Keratinocyte (primary cell): ENCODE measurements at regions not wholly inside any gene's neighbourhood (a gene's known extent, or its start where the extent isn't known, plus 50 kb on each side); places are given as distances from the start of the nearest gene placed in this dataset.

Experiments used
- DNase-seq: peaks from one replicate; pipeline ENCODE4 v3.0.0-alpha.2; 2011; ENCODE audit warnings: low read depth, missing footprints, low spot score
- FAIRE-seq: peaks from 2 replicates; lab custom pipeline; 2011; peaks lifted over from hg19 to GRCh38; lab: Jason Lieb, UNC
- H2AFZ ChIP-seq: 2 replicates; pipeline ENCODE4 v1.6.0; 2012; ENCODE audit warnings: low read length, control low read depth, inconsistent platforms; ENCODE audit not compliant: control insufficient read depth
- H3K27ac ChIP-seq: 2 replicates; pipeline ENCODE4 v1.5.1; 2011; ENCODE audit warnings: low read length; ENCODE audit not compliant: control insufficient read depth, insufficient read depth
- H3K27me3 ChIP-seq: 3 replicates; pipeline ENCODE4 v1.6.0; 2011; ENCODE audit warnings: low read length; ENCODE audit not compliant: control insufficient read depth, insufficient read depth; ENCODE audit errors: extremely low read depth
- H3K36me3 ChIP-seq, 2 experiments: 2 replicates in 1 of 2; 3 replicates in 1 of 2; pipeline ENCODE4 v1.5.1; 2011; ENCODE audit warnings: low read length in 2 of 2, mild to moderate bottlenecking in 1 of 2; ENCODE audit not compliant: control insufficient read depth in 2 of 2, insufficient read depth in 2 of 2; ENCODE audit errors: extremely low read depth in 1 of 2
- H3K4me1 ChIP-seq: 3 replicates; pipeline ENCODE4 v1.5.1; 2011; ENCODE audit warnings: low read length; ENCODE audit not compliant: control insufficient read depth, insufficient read depth; ENCODE audit errors: extremely low read depth
- H3K4me2 ChIP-seq: 3 replicates; pipeline ENCODE4 v1.6.0; 2011; ENCODE audit warnings: low read depth, low read length; ENCODE audit not compliant: control insufficient read depth, insufficient read depth; ENCODE audit errors: extremely low read depth
- H3K4me3 ChIP-seq, 3 experiments: fragments of 200-600 bp in 1 of 3; sonication (generic) in 1 of 3; 2 replicates in 2 of 3; 3 replicates in 1 of 3; pipeline ENCODE4 v1.5.1; 2011 to 2016; ENCODE audit warnings: low read length in 3 of 3, mild to moderate bottlenecking in 3 of 3, control low read depth in 2 of 3, inconsistent platforms in 1 of 3, low read depth in 1 of 3, mixed read lengths in 1 of 3, mixed run types in 1 of 3, moderate library complexity in 1 of 3; ENCODE audit not compliant: control insufficient read depth in 2 of 3, insufficient read depth in 2 of 3; ENCODE audit errors: extremely low read depth in 1 of 3
- H3K79me2 ChIP-seq: 2 replicates; pipeline ENCODE4 v1.6.0; 2012; ENCODE audit warnings: low read length; ENCODE audit not compliant: control insufficient read depth, insufficient read depth
- H3K9ac ChIP-seq: 3 replicates; pipeline ENCODE4 v1.6.0; 2011; ENCODE audit warnings: low read length; ENCODE audit not compliant: control insufficient read depth, insufficient read depth; ENCODE audit errors: extremely low read depth
- H3K9me1 ChIP-seq: 3 replicates; pipeline ENCODE4 v1.6.0; 2011; ENCODE audit warnings: low read length; ENCODE audit not compliant: control insufficient read depth, insufficient read depth; ENCODE audit errors: extremely low read depth
- H3K9me3 ChIP-seq: 2 replicates; pipeline ENCODE4 v1.5.1; 2012; ENCODE audit warnings: low read depth, low read length; ENCODE audit not compliant: control insufficient read depth
- H4K20me1 ChIP-seq: 3 replicates; pipeline ENCODE4 v1.6.0; 2011; ENCODE audit warnings: low read length; ENCODE audit not compliant: control insufficient read depth, insufficient read depth; ENCODE audit errors: extremely low read depth
- EZH2 ChIP-seq: IDR thresholded peaks from one replicate; pipeline ENCODE4 v1.6.1; 2012; ENCODE audit warnings: inconsistent platforms, mild to moderate bottlenecking, low read length, moderate library complexity
- dilution Hi-C: fragments of 300-500 bp; cut with MboI; formaldehyde crosslinking; loops from one replicate; pipeline ENCODE4 v1.7.0; 2020; ENCODE audit warnings: low sequenced_read_pairs; ENCODE audit not compliant: extremely low pct_ligation_motif_present
- TF ChIP-seq, protein P1 (sequence below), 3 experiments: IDR thresholded peaks in 1 of 3; conservative IDR thresholded peaks in 1 of 3; optimal IDR thresholded peaks in 1 of 3; 2 replicates in 2 of 3; 3 replicates in 1 of 3; pipeline versions ENCODE3 to v1.5.1; 2011; ENCODE audit warnings: low read length in 3 of 3, mild to moderate bottlenecking in 3 of 3, moderate library complexity in 2 of 3, control low read depth in 1 of 3, inconsistent platforms in 1 of 3; ENCODE audit not compliant: insufficient read depth in 2 of 3; ENCODE audit errors: extremely low read depth in 1 of 3

- H3K79me2 ChIP-seq, result no peaks in the 10 kb centered on the region
- no peak for FAIRE-seq
- no peaks in the 10 kb centered on the region for H3K9me1 ChIP-seq
- DNase-seq, result no peak
- dilution Hi-C loops, result no loop called here
- no peak overlapping the region for H3K4me2 ChIP-seq
- no peaks in the 10 kb centered on the region for H3K4me1 ChIP-seq
- H3K27ac ChIP-seq, result no peak overlapping the region
- no peaks in the 10 kb centered on the region for H3K9me3 ChIP-seq
- no peak overlapping the region for H2AFZ ChIP-seq
- no peak overlapping the region for H3K4me3 ChIP-seq
- TF ChIP-seq EZH2, result no peak
- TF ChIP-seq, protein P1, sequence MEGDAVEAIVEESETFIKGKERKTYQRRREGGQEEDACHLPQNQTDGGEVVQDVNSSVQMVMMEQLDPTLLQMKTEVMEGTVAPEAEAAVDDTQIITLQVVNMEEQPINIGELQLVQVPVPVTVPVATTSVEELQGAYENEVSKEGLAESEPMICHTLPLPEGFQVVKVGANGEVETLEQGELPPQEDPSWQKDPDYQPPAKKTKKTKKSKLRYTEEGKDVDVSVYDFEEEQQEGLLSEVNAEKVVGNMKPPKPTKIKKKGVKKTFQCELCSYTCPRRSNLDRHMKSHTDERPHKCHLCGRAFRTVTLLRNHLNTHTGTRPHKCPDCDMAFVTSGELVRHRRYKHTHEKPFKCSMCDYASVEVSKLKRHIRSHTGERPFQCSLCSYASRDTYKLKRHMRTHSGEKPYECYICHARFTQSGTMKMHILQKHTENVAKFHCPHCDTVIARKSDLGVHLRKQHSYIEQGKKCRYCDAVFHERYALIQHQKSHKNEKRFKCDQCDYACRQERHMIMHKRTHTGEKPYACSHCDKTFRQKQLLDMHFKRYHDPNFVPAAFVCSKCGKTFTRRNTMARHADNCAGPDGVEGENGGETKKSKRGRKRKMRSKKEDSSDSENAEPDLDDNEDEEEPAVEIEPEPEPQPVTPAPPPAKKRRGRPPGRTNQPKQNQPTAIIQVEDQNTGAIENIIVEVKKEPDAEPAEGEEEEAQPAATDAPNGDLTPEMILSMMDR (optimal IDR thresholded peaks at IDR 0.05 in 1 of 3, IDR thresholded peaks at IDR 0.05 in 1 of 3, conservative IDR thresholded peaks at IDR 0.05 in 1 of 3; ENCODE audit: extremely low read depth in 1 of 3, insufficient read depth in 2 of 3, low read length in 3 of 3), result no peak
- H4K20me1 ChIP-seq, result no peaks in the 10 kb centered on the region
- no peaks in the 10 kb centered on the region for H3K36me3 ChIP-seq
- no peaks in the 10 kb centered on the region for H3K27me3 ChIP-seq
- no peak overlapping the region for H3K9ac ChIP-seq
Measured at GRCh38 chr13:54366728-54367127, 1338.1 kb downstream of the OLFM4 start.

- DNase-seq, result no peak
- Histone ChIP-seq H3K9me1 (no peaks in the 10 kb centered on the region), H3K9ac (no peak overlapping the region), H3K36me3 (no peaks in the 10 kb centered on the region), H3K4me3 (no peak overlapping the region), H3K4me2 (no peak overlapping the region), H3K27ac (no peak overlapping the region), H3K9me3 (no peaks in the 10 kb centered on the region), H4K20me1 (no peaks in the 10 kb centered on the region), H3K79me2 (no peaks in the 10 kb centered on the region), H3K27me3 (no peaks in the 10 kb centered on the region), H3K4me1 (no peaks in the 10 kb centered on the region), H2AFZ (no peak overlapping the region)
- dilution Hi-C loops, result no loop called here
- no peak for FAIRE-seq
- TF ChIP-seq EZH2, result no peak
- TF ChIP-seq, protein P1 (optimal IDR thresholded peaks at IDR 0.05 in 1 of 3, IDR thresholded peaks at IDR 0.05 in 1 of 3, conservative IDR thresholded peaks at IDR 0.05 in 1 of 3; ENCODE audit: extremely low read depth in 1 of 3, insufficient read depth in 2 of 3, low read length in 3 of 3), result no peak
Measured at GRCh38 chr13:54367639-54368271, 1339.1 kb downstream of the OLFM4 start.
